Hepatocyte (in vitro differentiated cells): ENCODE measurements at regions not wholly inside any gene's neighbourhood (a gene's known extent, or its start where the extent isn't known, plus 50 kb on each side); places are given as distances from the start of the nearest gene placed in this dataset.

Experiments used
- CTCF ChIP-seq: fragments of 200-600 bp; sonication (generic); IDR thresholded peaks from 2 replicates; pipeline ENCODE4 v1.5.1; 2016; ENCODE audit warnings: antibody characterized with exemption, mild to moderate bottlenecking; ENCODE audit not compliant: poor library complexity
- EZH2 ChIP-seq: fragments of 200-600 bp; sonication (generic); IDR thresholded peaks from 2 replicates; pipeline ENCODE4 v1.6.1; 2016; ENCODE audit warnings: antibody characterized with exemption, mild to moderate bottlenecking, borderline replicate concordance

- TF ChIP-seq CTCF, result no peak
- TF ChIP-seq EZH2, result no peak
Measured at GRCh38 chr4:170623899-170624298, 534.1 kb upstream of the AADAT start.
